ENCODE measurements at regions not wholly inside any gene's neighbourhood (a gene's known extent, or its start where the extent isn't known, plus 50 kb on each side); places are given as distances from the start of the nearest gene placed in this dataset.

GRCh38 chr1:182293119-182293589, 98.4 kb downstream of the GLUL start (continued):
- TF ChIP-seq ZNF407 (CRISPR knock-in tag; IDR thresholded peaks at IDR 0.05; ENCODE audit: not compliant biosample characterization) (no peak), ZGPAT (CRISPR knock-in tag; IDR thresholded peaks at IDR 0.05) (peak; percentile 55), FOXA3 (CRISPR knock-in tag; IDR thresholded peaks at IDR 0.05) (peak; percentile 59), ASH2L (IDR thresholded peaks at IDR 0.05; ENCODE audit: insufficient read length, low read depth, low read length) (no peak), MXD3 (CRISPR knock-in tag; IDR thresholded peaks at IDR 0.05) (no peak), ATRX (CRISPR knock-in tag; IDR thresholded peaks at IDR 0.05; ENCODE audit: borderline replicate concordance) (no peak), ARNT (IDR thresholded peaks at IDR 0.05) (no peak), MAF1 (CRISPR knock-in tag; IDR thresholded peaks at IDR 0.05; ENCODE audit: borderline replicate concordance) (no peak), ZNF703 (CRISPR knock-in tag; IDR thresholded peaks at IDR 0.05; ENCODE audit: borderline replicate concordance) (no peak), MAFF (IDR thresholded peaks at IDR 0.05; ENCODE audit: low read depth, low read length) (no peak), ZNF761 (CRISPR knock-in tag; conservative IDR thresholded peaks at IDR 0.05) (no peak), ZNF616 (CRISPR knock-in tag; IDR thresholded peaks at IDR 0.05; ENCODE audit: low read depth) (no peak), U2AF2 (IDR thresholded peaks at IDR 0.05; ENCODE audit: low read depth, low read length) (no peak), SIN3B (IDR thresholded peaks at IDR 0.05; ENCODE audit: low read length) (no peak), CHCHD3 (CRISPR knock-in tag; IDR thresholded peaks at IDR 0.05) (no peak), PAF1 (CRISPR knock-in tag; IDR thresholded peaks at IDR 0.05) (no peak), ZSCAN12 (CRISPR knock-in tag; IDR thresholded peaks at IDR 0.05) (no peak), NFRKB (IDR thresholded peaks at IDR 0.05) (no peak), PPARG (CRISPR knock-in tag; conservative IDR thresholded peaks at IDR 0.05) (no peak), ZNF354B (CRISPR knock-in tag; IDR thresholded peaks at IDR 0.05) (no peak), SP4 (CRISPR knock-in tag; IDR thresholded peaks at IDR 0.05) (no peak)
